NCI-H2196 (cell line): ENCODE measurements at regions not wholly inside any gene's neighbourhood (a gene's known extent, or its start where the extent isn't known, plus 50 kb on each side); places are given as distances from the start of the nearest gene placed in this dataset.

ENCODE experiments used
- DNase-seq: peaks from one replicate; lab custom pipeline; 2025; ENCODE audit not compliant: unreplicated experiment; lab: John Stamatoyannopoulos, UW

GRCh38 chr18:27649621-27650020 lies 464.5 kb upstream of the CHST9 start:
- DNase-seq, result no peak

DNA sequence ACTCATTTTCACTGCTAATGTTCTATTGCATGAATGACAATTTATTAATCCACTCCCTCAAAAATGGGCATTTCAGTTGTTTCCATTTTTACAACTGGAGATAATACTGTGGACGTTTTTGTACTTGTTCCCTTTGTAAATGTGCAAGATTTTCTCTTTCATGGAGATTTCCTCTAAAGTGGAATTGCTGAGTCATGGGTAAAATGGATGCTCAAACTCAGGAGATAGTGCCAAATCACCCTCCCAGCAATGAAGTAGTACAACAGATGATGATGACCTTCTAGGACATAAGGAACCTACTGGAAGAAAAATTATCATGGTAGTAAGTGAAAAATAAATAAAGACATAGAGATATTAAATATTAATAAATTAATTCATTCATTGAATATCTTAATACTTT lies 460.8 kb upstream of the CHST9 start:
- no peak for DNase-seq

- no peak for DNase-seq
These were observed 451.5 kb upstream of the CHST9 start for GRCh38 chr18:27636576-27637085.

DNA sequence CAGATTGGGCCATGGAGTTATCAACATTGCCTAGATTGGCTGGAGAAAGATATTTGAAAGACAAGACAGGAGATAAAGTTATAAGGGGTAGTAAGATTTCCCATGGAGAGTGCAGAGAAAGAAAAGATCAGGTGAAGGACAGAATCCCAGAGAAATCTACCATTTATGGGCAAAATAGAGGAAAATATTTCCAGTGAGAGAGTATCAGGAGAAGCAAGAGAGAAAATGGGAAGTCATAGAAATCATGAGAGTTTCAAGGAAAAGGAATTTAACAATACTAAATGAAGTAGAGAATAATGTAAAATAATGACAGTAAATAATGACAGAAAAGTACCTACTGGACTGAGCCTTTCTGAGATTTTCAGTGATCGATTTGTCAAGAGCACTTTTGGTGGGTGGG lies 447.6 kb upstream of the CHST9 start:
- DNase-seq, result no peak

GRCh38 chr18:27627927-27628326 lies 442.8 kb upstream of the CHST9 start:
- DNase-seq, result no peak

DNA sequence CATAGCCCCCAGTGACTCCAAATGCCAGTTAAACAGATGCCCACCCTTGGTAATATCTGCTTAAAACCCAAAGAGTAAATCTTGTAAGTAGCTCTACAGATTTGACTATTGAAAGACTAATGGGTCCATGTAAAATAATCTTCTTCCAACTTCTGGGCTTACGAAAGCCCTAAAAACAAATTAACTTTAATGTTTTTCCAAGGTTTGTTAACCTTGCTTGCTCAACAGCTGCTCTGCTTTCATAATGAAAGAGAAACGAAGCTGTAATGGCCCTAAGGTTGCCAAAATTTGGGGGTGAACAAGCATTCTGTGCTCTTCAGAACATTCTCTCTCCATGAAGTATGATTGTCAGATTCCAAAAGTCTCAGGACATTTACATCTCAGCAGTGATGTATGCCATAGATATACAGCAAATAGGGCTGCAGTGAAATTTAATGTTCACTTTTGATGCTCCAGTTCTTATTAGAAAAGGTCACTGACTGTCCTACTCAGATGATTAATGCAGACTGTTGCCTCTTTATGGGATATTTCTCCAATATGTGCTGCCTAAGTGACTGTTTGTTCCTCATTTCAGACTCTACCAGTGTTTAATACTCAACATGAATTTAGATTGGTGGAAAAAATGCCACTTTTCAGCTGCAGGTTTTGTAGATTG lies 436.3 kb upstream of the CHST9 start:
- DNase-seq, result no peak

DNA sequence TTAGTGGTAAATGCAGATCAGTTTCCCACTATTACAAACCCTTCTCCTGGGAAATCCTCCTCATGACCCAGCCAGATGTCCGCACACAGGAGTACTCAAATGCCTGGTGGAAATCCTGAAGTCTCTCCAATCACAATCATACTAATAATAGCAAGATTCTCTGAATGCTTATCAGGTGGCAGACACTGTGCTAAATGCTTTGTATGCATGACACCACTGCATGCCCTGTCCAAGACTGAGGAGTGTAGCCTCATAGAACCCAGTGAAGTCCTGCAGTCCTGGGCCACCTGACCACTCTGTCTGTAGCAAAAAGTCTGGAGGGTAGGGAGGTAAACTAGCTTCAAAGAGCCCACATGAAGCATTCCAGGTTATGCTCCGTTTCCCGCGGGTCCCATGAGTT lies 434.8 kb upstream of the CHST9 start:
- no peak for DNase-seq

GRCh38 chr18:27619090-27619772 lies 434.1 kb upstream of the CHST9 start:
- DNase-seq, result no peak

DNA sequence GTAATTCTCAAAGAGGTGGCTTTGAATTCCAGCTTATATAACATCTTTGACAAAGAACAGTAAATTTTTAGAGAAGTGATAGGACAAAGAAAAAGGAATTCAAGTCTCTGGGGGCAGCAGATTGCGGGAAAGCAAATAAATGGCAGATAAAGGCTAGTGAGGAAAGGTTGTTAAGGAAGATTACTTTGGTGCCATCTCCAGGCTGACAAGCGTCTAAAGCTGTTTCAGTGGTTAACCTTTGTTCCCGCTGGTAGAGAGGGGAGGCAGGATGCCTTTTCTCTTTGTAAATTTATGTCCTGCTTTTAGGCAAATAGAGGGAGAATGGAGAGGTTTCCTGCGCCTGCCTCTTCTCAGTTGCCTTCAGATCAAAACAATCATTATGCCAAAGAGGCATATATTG lies 431.2 kb upstream of the CHST9 start:
- DNase-seq, result no peak

- DNase-seq, result no peak
These were observed 430.1 kb upstream of the CHST9 start for GRCh38 chr18:27614951-27615844.

GRCh38 chr18:27609221-27609620 lies 424.1 kb upstream of the CHST9 start:
- no peak for DNase-seq

DNA sequence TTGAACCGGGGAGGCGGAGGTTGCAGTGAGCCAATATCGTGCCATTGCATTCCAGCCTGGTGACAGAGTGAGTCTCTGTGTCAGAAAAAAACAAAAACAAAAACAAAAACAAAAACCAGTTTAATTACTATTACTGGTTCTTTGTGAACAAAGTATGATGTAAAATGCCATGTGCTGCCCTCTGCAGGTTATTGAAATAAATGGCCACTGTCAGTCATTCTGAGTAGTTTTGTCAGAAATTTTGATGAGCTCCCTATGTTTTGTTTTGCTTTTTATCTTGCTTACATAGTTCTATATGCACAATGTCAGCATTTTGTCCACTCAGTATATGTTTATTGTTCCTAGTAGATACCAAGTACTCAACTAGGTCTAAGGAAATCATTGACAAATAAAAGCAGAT lies 423.6 kb upstream of the CHST9 start:
- DNase-seq, result no peak

DNA sequence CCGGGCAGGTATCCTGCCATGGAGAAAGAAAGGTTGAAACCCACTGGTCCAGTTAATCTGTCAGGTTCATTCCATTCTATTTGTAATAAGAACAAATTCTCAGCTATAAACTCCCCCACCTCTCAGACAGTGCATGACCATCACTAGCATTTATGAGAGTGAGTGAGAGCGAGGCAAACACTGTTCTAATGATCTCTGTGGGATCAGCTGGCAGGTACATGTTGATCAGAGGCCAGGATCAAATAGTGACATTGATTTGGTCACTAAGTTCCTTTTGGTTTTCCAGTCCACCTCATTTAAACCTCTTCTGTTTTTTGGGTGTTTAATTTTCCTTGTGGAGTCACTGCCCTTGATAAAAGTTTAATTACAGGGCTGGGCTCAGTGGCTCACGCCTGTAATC lies 423.1 kb upstream of the CHST9 start:
- no peak for DNase-seq

DNA sequence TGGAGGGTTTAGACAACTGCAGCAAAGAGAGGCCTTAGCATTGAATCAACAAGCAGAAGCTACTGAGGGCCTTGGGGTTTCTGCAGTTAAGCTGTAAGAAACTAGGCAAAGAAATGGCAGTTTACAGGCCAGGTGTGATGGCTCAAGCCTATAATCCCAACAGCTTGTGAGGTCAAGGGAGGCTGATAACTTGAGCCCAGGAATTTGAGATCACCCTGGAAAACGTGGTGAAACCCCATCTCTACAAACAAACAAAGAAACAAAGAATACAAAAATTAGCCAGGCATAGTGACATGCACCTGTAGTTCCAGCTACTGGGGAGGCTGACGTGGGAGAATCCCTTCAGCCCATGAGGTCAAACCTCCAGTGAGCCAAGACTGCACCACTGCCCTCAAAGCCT lies 421.6 kb upstream of the CHST9 start:
- no peak for DNase-seq

- DNase-seq, result peak; percentile 80
These were observed 420.2 kb upstream of the CHST9 start for GRCh38 chr18:27605107-27605834.

DNA sequence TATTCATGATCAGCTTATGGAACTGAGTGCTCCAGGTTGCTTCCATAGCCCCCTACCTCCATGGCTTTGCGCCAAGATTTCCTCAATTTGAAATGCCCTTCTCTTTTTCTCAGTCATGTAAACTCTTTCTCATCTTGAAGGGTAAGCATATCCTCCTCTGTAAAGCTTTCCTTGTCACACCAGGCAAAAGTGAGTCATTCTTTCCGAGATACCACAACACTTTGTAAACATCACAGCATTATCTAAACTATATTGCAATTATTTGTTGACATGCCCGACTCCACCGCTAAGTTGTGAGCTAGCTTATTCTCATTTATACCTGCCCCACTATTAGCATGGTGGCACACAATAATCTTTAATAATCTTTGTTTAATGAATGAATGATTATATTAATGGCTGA lies 419.5 kb upstream of the CHST9 start:
- DNase-seq, result no peak

GRCh38 chr18:27602092-27602491 lies 417.0 kb upstream of the CHST9 start:
- DNase-seq, result no peak

GRCh38 chr18:27600245-27600644 lies 415.1 kb upstream of the CHST9 start:
- no peak for DNase-seq

GRCh38 chr18:27599202-27599829 lies 414.2 kb upstream of the CHST9 start:
- peak; percentile 57 for DNase-seq

DNA sequence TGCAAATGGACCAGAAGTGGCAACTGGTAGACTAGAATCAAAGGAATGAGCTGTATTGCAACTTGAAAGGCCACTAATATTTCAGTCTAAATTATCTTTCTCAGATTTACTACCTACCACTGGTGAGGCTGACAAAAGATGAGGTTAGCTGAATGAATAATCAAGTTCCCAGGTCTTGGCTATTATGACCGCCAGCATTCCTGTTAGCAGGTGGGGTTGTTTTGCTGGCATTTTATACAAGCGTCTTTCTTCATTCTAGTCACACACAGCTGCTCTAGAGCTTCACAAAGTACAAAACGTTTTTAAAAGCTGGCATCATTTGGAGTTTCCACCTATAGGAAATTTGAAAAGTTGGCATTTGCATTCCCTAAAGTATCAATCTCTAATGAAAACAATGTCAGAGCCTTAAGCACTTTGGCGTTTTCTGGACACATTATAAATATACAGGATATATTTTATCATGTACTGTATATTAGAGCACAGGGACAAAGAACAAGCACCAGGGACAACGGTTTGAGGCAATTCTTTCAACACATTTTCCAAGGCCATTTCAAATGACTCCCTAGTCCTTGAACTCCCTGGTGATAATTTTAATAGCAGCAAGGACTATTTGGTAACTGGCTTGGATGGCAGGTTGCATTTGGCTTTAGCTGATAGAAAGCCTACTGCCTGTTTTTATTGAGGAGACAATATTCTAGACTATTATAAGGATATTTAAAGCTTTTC lies 410.2 kb upstream of the CHST9 start:
- no peak for DNase-seq
